ENCODE measurements at regions not wholly inside any gene's neighbourhood (a gene's known extent, or its start where the extent isn't known, plus 50 kb on each side); places are given as distances from the start of the nearest gene placed in this dataset.

DNA sequence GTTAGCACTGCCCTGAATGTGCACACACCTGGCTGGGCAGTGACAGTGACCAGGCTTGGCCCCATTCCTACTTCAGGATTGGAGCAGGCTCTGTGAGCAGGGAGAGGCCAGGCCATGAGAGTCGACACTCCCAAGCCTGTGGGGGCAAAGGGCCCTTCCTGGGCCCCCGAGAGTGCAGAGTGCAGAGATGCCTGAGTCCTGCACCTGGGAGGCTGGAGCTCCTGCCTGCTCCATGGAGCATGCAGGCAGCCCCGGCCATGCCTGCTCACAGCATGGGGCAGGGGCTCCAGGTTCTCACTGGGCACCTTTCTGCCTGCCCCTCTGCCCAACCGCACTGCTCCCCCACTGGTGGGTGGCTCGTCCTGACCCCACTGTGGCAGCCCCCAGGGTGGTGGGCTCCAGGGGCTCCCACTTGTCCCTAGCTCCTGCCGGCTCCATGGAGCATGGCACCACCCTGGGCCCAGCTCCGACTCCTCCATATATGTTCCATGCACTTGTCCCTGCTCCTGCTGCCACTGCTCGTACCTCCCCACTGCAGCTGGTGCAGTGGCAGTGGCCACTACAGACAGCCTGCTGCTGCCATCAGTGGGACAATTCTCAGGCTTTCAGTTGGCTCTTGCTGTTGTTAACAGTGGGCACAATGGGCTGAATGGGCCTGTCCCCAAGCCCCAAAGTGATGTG, 282.0 kb downstream of the RPRM start:
- TF ChIP-seq, protein P1, sequence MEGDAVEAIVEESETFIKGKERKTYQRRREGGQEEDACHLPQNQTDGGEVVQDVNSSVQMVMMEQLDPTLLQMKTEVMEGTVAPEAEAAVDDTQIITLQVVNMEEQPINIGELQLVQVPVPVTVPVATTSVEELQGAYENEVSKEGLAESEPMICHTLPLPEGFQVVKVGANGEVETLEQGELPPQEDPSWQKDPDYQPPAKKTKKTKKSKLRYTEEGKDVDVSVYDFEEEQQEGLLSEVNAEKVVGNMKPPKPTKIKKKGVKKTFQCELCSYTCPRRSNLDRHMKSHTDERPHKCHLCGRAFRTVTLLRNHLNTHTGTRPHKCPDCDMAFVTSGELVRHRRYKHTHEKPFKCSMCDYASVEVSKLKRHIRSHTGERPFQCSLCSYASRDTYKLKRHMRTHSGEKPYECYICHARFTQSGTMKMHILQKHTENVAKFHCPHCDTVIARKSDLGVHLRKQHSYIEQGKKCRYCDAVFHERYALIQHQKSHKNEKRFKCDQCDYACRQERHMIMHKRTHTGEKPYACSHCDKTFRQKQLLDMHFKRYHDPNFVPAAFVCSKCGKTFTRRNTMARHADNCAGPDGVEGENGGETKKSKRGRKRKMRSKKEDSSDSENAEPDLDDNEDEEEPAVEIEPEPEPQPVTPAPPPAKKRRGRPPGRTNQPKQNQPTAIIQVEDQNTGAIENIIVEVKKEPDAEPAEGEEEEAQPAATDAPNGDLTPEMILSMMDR (IDR thresholded peaks at IDR 0.05; ENCODE audit: borderline replicate concordance, extremely low read depth, low read length, poor library complexity, severe bottlenecking), result no peak
- no peak for TF ChIP-seq EZH2 (IDR thresholded peaks at IDR 0.05; ENCODE audit: borderline replicate concordance, low read depth, low read length, severe bottlenecking)

Data from DND-41 (cell line).